ENCODE measurements at regions not wholly inside any gene's neighbourhood (a gene's known extent, or its start where the extent isn't known, plus 50 kb on each side); places are given as distances from the start of the nearest gene placed in this dataset.

DNA sequence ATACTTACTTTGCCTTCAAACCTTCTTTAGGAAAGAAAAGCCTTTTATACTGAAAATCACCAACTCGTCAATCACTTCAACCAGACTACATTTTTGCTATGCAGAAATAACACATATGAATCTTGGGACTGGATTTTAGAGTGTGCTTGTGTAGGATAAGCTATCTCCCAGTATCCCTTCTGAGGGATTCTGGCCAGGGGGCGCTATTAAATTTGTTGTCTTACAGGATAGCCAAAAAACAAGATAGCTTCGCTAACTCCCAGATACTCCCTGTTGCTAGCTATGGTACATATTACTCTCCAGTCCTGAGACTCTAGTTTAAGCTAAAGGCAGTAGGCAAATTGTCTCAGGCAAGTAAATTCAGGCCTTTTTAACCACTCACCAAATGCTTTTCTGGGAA, 167.2 kb downstream of the LHFPL1 start:
- TF ChIP-seq EZH2 (optimal IDR thresholded peaks at IDR 0.05; ENCODE audit: low read depth, low read length) (no peak), EZH2phosphoT487 (IDR thresholded peaks at IDR 0.05; ENCODE audit: low read length) (no peak)
- TF ChIP-seq, protein P1, sequence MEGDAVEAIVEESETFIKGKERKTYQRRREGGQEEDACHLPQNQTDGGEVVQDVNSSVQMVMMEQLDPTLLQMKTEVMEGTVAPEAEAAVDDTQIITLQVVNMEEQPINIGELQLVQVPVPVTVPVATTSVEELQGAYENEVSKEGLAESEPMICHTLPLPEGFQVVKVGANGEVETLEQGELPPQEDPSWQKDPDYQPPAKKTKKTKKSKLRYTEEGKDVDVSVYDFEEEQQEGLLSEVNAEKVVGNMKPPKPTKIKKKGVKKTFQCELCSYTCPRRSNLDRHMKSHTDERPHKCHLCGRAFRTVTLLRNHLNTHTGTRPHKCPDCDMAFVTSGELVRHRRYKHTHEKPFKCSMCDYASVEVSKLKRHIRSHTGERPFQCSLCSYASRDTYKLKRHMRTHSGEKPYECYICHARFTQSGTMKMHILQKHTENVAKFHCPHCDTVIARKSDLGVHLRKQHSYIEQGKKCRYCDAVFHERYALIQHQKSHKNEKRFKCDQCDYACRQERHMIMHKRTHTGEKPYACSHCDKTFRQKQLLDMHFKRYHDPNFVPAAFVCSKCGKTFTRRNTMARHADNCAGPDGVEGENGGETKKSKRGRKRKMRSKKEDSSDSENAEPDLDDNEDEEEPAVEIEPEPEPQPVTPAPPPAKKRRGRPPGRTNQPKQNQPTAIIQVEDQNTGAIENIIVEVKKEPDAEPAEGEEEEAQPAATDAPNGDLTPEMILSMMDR (IDR thresholded peaks at IDR 0.05; ENCODE audit: low read length): no peak
- Histone ChIP-seq H3K9ac (ENCODE audit: low read length) (no peak overlapping the region), H3K4me1 (ENCODE audit: low read length) (no peaks in the 10 kb centered on the region), H3K9me2 (replicated peaks; ENCODE audit: insufficient read depth, low read length) (no peaks in the 10 kb centered on the region), H3F3A (ENCODE audit: insufficient read depth, low read length) (no peaks in the 10 kb centered on the region), H3K79me2 (ENCODE audit: low read length) (no peaks in the 10 kb centered on the region), H3K4me2 (ENCODE audit: low read depth, low read length) (no peak overlapping the region), H4K20me1 (ENCODE audit: insufficient read depth, low read length) (no peaks in the 10 kb centered on the region), H3K4me3 (ENCODE audit: low read length) (no peak overlapping the region), H3K36me3 (replicated peaks; ENCODE audit: insufficient read depth, low read length) (no peaks in the 10 kb centered on the region), H3K27ac (ENCODE audit: low read length) (no peak overlapping the region), H3K9me3 (replicated peaks; ENCODE audit: insufficient read depth, low read length) (no peaks in the 10 kb centered on the region), H2AFZ (ENCODE audit: low read length) (no peak overlapping the region), H3K27me3 (replicated peaks; ENCODE audit: insufficient read depth, low read length) (no peaks in the 10 kb centered on the region)
- no peak for DNase-seq

DNA sequence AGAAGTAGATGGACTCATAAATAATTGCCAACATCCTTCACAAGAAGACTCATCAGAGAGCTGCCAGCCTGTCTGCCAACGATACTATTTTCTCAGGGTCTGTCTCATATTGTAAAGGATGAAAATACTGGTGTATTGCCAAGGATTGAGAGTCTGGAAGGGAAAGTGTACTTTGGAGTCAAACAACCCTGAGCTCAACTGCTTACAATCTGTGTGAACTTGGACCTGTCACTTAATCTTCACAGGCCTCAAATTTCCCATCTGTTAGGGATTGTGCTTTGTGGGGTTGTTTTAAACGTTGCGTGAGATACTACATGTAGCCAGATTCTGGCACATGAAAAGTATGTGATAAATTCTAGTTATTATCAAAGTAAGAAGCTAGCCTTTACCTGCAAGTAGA, 169.1 kb downstream of the LHFPL1 start:
- H3K36me3 ChIP-seq (replicated peaks; ENCODE audit: insufficient read depth, low read length): no peaks in the 10 kb centered on the region
- no peaks in the 10 kb centered on the region for H3K79me2 ChIP-seq (ENCODE audit: low read length)
- H3K27me3 ChIP-seq (replicated peaks; ENCODE audit: insufficient read depth, low read length): no peaks in the 10 kb centered on the region
- no peak overlapping the region for H3K4me3 ChIP-seq (ENCODE audit: low read length)
- H2AFZ ChIP-seq (ENCODE audit: low read length): no peak overlapping the region
- H4K20me1 ChIP-seq (ENCODE audit: insufficient read depth, low read length): no peaks in the 10 kb centered on the region
- no peak overlapping the region for H3K9ac ChIP-seq (ENCODE audit: low read length)
- no peak overlapping the region for H3K27ac ChIP-seq (ENCODE audit: low read length)
- H3K4me2 ChIP-seq (ENCODE audit: low read depth, low read length): no peak overlapping the region
- H3K9me2 ChIP-seq (replicated peaks; ENCODE audit: insufficient read depth, low read length): no peaks in the 10 kb centered on the region
- H3K9me3 ChIP-seq (replicated peaks; ENCODE audit: insufficient read depth, low read length): no peaks in the 10 kb centered on the region
- H3K4me1 ChIP-seq (ENCODE audit: low read length): no peaks in the 10 kb centered on the region
- TF ChIP-seq, protein P1 (IDR thresholded peaks at IDR 0.05; ENCODE audit: low read length): no peak
- TF ChIP-seq EZH2phosphoT487 (IDR thresholded peaks at IDR 0.05; ENCODE audit: low read length): no peak
- no peak for TF ChIP-seq EZH2 (optimal IDR thresholded peaks at IDR 0.05; ENCODE audit: low read depth, low read length)
- DNase-seq: no peak
- no peaks in the 10 kb centered on the region for H3F3A ChIP-seq (ENCODE audit: insufficient read depth, low read length)

DNA sequence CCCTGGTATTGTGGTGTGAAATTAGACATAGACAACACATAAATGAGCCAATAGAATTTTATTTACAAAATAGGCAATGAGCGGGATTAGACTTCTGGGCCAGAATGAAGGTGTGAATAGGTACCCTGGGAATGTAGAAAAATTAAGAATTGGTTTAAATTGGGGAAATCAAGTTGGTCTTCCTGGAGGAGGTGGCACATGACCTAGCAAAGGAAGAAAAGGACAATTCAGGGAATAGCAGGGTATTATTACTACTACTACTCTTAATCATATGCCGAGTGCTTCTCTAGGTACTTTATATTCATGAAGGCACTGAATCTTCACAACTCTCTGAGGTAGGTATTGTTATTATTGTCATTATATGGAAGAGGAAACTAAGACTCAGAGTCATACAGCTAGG, 202.1 kb downstream of the LHFPL1 start:
- H3K27me3 ChIP-seq (replicated peaks; ENCODE audit: insufficient read depth, low read length): no peaks in the 10 kb centered on the region
- no peaks in the 10 kb centered on the region for H3K4me1 ChIP-seq (ENCODE audit: low read length)
- H3K27ac ChIP-seq (ENCODE audit: low read length): no peak overlapping the region
- H3K9me2 ChIP-seq (replicated peaks; ENCODE audit: insufficient read depth, low read length): no peaks in the 10 kb centered on the region
- H3K9me3 ChIP-seq (replicated peaks; ENCODE audit: insufficient read depth, low read length): no peaks in the 10 kb centered on the region
- no peaks in the 10 kb centered on the region for H4K20me1 ChIP-seq (ENCODE audit: insufficient read depth, low read length)
- no peaks in the 10 kb centered on the region for H3K79me2 ChIP-seq (ENCODE audit: low read length)
- no peaks in the 10 kb centered on the region for H3F3A ChIP-seq (ENCODE audit: insufficient read depth, low read length)
- no peak overlapping the region for H3K9ac ChIP-seq (ENCODE audit: low read length)
- no peak overlapping the region for H3K4me2 ChIP-seq (ENCODE audit: low read depth, low read length)
- no peak overlapping the region for H3K4me3 ChIP-seq (ENCODE audit: low read length)
- H3K36me3 ChIP-seq (replicated peaks; ENCODE audit: insufficient read depth, low read length): no peaks in the 10 kb centered on the region
- TF ChIP-seq, protein P1 (IDR thresholded peaks at IDR 0.05; ENCODE audit: low read length): no peak
- no peak for TF ChIP-seq EZH2 (optimal IDR thresholded peaks at IDR 0.05; ENCODE audit: low read depth, low read length)
- no peak for TF ChIP-seq EZH2phosphoT487 (IDR thresholded peaks at IDR 0.05; ENCODE audit: low read length)
- no peak overlapping the region for H2AFZ ChIP-seq (ENCODE audit: low read length)
- DNase-seq: no peak
